Liver (tissue), 3 donors: ENCODE measurements at regions not wholly inside any gene's neighbourhood (a gene's known extent, or its start where the extent isn't known, plus 50 kb on each side); places are given as distances from the start of the nearest gene placed in this dataset.

Experiments
- EGR1 ChIP-seq, 2 donors: IDR thresholded peaks; 2 replicates each; pipeline ENCODE4 v1.6.1; 2016 to 2018; ENCODE audit warnings: antibody characterized with exemption in 2 of 2, low read depth in 2 of 2
- GABPA ChIP-seq, 2 donors: IDR thresholded peaks in 1 of 2; conservative IDR thresholded peaks in 1 of 2; 2 replicates each; pipeline ENCODE4 v1.6.1; 2016; ENCODE audit warnings: antibody characterized with exemption in 2 of 2, mild to moderate bottlenecking in 1 of 2, moderate library complexity in 1 of 2
- HNF4A ChIP-seq, 2 donors: conservative IDR thresholded peaks; 2 replicates each; pipeline ENCODE4 v1.6.1; 2016; ENCODE audit warnings: antibody characterized with exemption in 2 of 2, mild to moderate bottlenecking in 2 of 2
- JUND ChIP-seq, 2 donors: IDR thresholded peaks; 2 replicates each; pipeline ENCODE4 v1.6.1; 2016; ENCODE audit warnings: antibody characterized with exemption in 2 of 2
- SP1 ChIP-seq: IDR thresholded peaks from 2 replicates; pipeline ENCODE4 v1.6.1; 2018; ENCODE audit warnings: antibody characterized with exemption, mild to moderate bottlenecking
- TF ChIP-seq, protein P1 (sequence below): fragments of 150-350 bp; IDR thresholded peaks from 2 replicates; pipeline ENCODE4 v1.5.1; 2017; ENCODE audit warnings: improper control_type of control experiment, low read depth, low read length; ENCODE audit not compliant: missing input control
- TF ChIP-seq, protein P2 (sequence below): IDR thresholded peaks from 2 replicates; pipeline ENCODE4 v1.6.1; 2016; ENCODE audit warnings: antibody characterized with exemption, mild to moderate bottlenecking
- TF ChIP-seq, protein P3 (sequence below): IDR thresholded peaks from 2 replicates; pipeline ENCODE4 v1.6.1; 2016; ENCODE audit warnings: antibody characterized with exemption
- TF ChIP-seq, protein P4 (sequence below): IDR thresholded peaks from 2 replicates; pipeline ENCODE4 v1.6.1; 2016; ENCODE audit warnings: antibody characterized with exemption
- donor health status: healthy.
- donor health status: healthy.

DNA sequence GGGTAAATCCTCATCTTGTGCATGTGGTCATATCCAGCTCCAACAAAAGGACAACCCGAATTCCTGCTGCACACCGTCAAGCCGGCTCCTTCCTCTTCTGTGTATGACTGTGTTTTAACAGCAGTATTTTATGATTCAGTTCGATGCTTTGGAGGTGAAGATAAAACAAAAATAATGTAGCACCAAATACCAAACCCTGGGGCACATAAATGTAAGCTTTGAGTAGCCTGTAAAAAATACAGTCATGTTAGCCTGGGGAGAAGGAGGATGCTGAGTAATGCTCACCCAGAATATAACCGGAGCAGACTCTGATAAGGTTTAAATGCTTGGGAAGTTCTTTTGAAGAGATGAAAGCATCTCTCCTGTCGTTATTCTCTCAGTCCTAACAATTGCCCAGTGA, 225.0 kb downstream of the SUCLG1 start:
- TF ChIP-seq, protein P1, sequence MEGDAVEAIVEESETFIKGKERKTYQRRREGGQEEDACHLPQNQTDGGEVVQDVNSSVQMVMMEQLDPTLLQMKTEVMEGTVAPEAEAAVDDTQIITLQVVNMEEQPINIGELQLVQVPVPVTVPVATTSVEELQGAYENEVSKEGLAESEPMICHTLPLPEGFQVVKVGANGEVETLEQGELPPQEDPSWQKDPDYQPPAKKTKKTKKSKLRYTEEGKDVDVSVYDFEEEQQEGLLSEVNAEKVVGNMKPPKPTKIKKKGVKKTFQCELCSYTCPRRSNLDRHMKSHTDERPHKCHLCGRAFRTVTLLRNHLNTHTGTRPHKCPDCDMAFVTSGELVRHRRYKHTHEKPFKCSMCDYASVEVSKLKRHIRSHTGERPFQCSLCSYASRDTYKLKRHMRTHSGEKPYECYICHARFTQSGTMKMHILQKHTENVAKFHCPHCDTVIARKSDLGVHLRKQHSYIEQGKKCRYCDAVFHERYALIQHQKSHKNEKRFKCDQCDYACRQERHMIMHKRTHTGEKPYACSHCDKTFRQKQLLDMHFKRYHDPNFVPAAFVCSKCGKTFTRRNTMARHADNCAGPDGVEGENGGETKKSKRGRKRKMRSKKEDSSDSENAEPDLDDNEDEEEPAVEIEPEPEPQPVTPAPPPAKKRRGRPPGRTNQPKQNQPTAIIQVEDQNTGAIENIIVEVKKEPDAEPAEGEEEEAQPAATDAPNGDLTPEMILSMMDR = no peak
- TF ChIP-seq, protein P2, sequence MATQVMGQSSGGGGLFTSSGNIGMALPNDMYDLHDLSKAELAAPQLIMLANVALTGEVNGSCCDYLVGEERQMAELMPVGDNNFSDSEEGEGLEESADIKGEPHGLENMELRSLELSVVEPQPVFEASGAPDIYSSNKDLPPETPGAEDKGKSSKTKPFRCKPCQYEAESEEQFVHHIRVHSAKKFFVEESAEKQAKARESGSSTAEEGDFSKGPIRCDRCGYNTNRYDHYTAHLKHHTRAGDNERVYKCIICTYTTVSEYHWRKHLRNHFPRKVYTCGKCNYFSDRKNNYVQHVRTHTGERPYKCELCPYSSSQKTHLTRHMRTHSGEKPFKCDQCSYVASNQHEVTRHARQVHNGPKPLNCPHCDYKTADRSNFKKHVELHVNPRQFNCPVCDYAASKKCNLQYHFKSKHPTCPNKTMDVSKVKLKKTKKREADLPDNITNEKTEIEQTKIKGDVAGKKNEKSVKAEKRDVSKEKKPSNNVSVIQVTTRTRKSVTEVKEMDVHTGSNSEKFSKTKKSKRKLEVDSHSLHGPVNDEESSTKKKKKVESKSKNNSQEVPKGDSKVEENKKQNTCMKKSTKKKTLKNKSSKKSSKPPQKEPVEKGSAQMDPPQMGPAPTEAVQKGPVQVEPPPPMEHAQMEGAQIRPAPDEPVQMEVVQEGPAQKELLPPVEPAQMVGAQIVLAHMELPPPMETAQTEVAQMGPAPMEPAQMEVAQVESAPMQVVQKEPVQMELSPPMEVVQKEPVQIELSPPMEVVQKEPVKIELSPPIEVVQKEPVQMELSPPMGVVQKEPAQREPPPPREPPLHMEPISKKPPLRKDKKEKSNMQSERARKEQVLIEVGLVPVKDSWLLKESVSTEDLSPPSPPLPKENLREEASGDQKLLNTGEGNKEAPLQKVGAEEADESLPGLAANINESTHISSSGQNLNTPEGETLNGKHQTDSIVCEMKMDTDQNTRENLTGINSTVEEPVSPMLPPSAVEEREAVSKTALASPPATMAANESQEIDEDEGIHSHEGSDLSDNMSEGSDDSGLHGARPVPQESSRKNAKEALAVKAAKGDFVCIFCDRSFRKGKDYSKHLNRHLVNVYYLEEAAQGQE = no peak
- TF ChIP-seq, protein P3, sequence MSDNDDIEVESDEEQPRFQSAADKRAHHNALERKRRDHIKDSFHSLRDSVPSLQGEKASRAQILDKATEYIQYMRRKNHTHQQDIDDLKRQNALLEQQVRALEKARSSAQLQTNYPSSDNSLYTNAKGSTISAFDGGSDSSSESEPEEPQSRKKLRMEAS = no peak
- TF ChIP-seq HNF4A (conservative IDR thresholded peaks at IDR 0.05) (no peak), SP1 (no peak), JUND (IDR thresholded peaks at IDR 0.05) (no peak), EGR1 (IDR thresholded peaks at IDR 0.05; ENCODE audit: low read depth in 2 of 2) (no peak), GABPA (IDR thresholded peaks at IDR 0.05 in 1 of 2, conservative IDR thresholded peaks at IDR 0.05 in 1 of 2) (no peak)
- TF ChIP-seq, protein P4, sequence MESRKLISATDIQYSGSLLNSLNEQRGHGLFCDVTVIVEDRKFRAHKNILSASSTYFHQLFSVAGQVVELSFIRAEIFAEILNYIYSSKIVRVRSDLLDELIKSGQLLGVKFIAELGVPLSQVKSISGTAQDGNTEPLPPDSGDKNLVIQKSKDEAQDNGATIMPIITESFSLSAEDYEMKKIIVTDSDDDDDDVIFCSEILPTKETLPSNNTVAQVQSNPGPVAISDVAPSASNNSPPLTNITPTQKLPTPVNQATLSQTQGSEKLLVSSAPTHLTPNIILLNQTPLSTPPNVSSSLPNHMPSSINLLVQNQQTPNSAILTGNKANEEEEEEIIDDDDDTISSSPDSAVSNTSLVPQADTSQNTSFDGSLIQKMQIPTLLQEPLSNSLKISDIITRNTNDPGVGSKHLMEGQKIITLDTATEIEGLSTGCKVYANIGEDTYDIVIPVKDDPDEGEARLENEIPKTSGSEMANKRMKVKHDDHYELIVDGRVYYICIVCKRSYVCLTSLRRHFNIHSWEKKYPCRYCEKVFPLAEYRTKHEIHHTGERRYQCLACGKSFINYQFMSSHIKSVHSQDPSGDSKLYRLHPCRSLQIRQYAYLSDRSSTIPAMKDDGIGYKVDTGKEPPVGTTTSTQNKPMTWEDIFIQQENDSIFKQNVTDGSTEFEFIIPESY = no peak
